H9 (cell line): ENCODE measurements at regions not wholly inside any gene's neighbourhood (a gene's known extent, or its start where the extent isn't known, plus 50 kb on each side); places are given as distances from the start of the nearest gene placed in this dataset.

Experiments used
- DNase-seq: peaks from one replicate; pipeline ENCODE4 v3.0.0-alpha.2; 2017
- H2AFZ ChIP-seq: one replicate; pipeline ENCODE4 v1.6.1; 2013; ENCODE audit warnings: mild to moderate bottlenecking, low read length, control low read depth, moderate library complexity
- H2AK5ac ChIP-seq: 2 replicates; pipeline ENCODE4 v1.6.1; 2013; ENCODE audit warnings: low read length, control low read depth, mixed read lengths; ENCODE audit not compliant: insufficient read length
- H2BK120ac ChIP-seq: one replicate; pipeline ENCODE4 v1.6.1; 2013; ENCODE audit warnings: low read depth, mild to moderate bottlenecking, low read length, control low read depth, inconsistent platforms; ENCODE audit not compliant: poor library complexity, severe bottlenecking
- H2BK12ac ChIP-seq: 2 replicates; pipeline ENCODE4 v1.6.1; 2013; ENCODE audit warnings: low read length, control low read depth, mixed read lengths, low read depth; ENCODE audit not compliant: insufficient read length
- H2BK15ac ChIP-seq: 2 replicates; pipeline ENCODE4 v1.6.1; 2013; ENCODE audit warnings: low read depth, low read length, control low read depth
- H2BK20ac ChIP-seq: one replicate; pipeline ENCODE4 v1.6.1; 2013; ENCODE audit warnings: low read depth, mild to moderate bottlenecking, low read length, control low read depth, inconsistent platforms; ENCODE audit not compliant: poor library complexity, severe bottlenecking
- H2BK5ac ChIP-seq: 2 replicates; pipeline ENCODE4 v1.6.1; 2013; ENCODE audit warnings: low read length, control low read depth, mixed read lengths; ENCODE audit not compliant: insufficient read length
- H3K14ac ChIP-seq: 2 replicates; pipeline ENCODE4 v1.6.1; 2013; ENCODE audit warnings: low read length, control low read depth; ENCODE audit not compliant: insufficient read depth
- H3K18ac ChIP-seq: 2 replicates; pipeline ENCODE4 v1.6.1; 2013; ENCODE audit warnings: low read depth, mild to moderate bottlenecking, mixed read lengths, low read length, control low read depth; ENCODE audit not compliant: insufficient read length
- H3K23ac ChIP-seq: 2 replicates; pipeline ENCODE4 v1.6.1; 2013; ENCODE audit warnings: low read length, control low read depth, mixed read lengths, low read depth; ENCODE audit not compliant: insufficient read length
- H3K23me2 ChIP-seq: 2 replicates; pipeline ENCODE4 v1.6.1; 2013; ENCODE audit warnings: low read depth, mild to moderate bottlenecking, mixed read lengths, low read length, control low read depth; ENCODE audit not compliant: insufficient read length, poor library complexity, severe bottlenecking
- H3K27ac ChIP-seq: 2 replicates; pipeline ENCODE4 v1.5.1; 2013; ENCODE audit warnings: low read length, control low read depth, mixed read lengths, low read depth; ENCODE audit not compliant: insufficient read length
- H3K27me3 ChIP-seq: 2 replicates; pipeline ENCODE4 v1.6.1; 2013; ENCODE audit warnings: low read length, control low read depth, inconsistent platforms; ENCODE audit not compliant: insufficient read depth
- H3K4ac ChIP-seq: 2 replicates; pipeline ENCODE4 v1.6.1; 2013; ENCODE audit warnings: low read depth, mild to moderate bottlenecking, control low read depth, inconsistent platforms, low read length, moderate library complexity
- H3K4me1 ChIP-seq: 2 replicates; pipeline ENCODE4 v1.6.1; 2013; ENCODE audit warnings: low read length, control low read depth, inconsistent platforms; ENCODE audit not compliant: insufficient read depth
- H3K4me2 ChIP-seq: 2 replicates; pipeline ENCODE4 v1.6.1; 2013; ENCODE audit warnings: low read length, control low read depth, mixed read lengths; ENCODE audit not compliant: insufficient read length, insufficient read depth
- H3K56ac ChIP-seq: 2 replicates; pipeline ENCODE4 v1.6.1; 2013; ENCODE audit warnings: low read depth, mild to moderate bottlenecking, mixed read lengths, low read length, control low read depth; ENCODE audit not compliant: insufficient read length
- H3K79me1 ChIP-seq: 2 replicates; pipeline ENCODE4 v1.6.1; 2013; ENCODE audit warnings: low read depth, mild to moderate bottlenecking, moderate library complexity, low read length, control low read depth, inconsistent platforms; ENCODE audit not compliant: insufficient read depth, poor library complexity, severe bottlenecking
- H3K79me2 ChIP-seq: 2 replicates; pipeline ENCODE4 v1.6.1; 2013; ENCODE audit warnings: low read length, control low read depth, inconsistent platforms; ENCODE audit not compliant: insufficient read depth
- H3K9ac ChIP-seq: 2 replicates; pipeline ENCODE4 v1.6.1; 2013; ENCODE audit warnings: low read length, control low read depth, mixed read lengths; ENCODE audit not compliant: insufficient read length; ENCODE audit errors: extremely low read depth
- H3K9me3 ChIP-seq: one replicate; pipeline ENCODE4 v1.6.1; 2013; ENCODE audit warnings: low read depth, low read length, inconsistent platforms; ENCODE audit not compliant: control insufficient read depth
- H3T11ph ChIP-seq: one replicate; pipeline ENCODE4 v1.6.1; 2013; ENCODE audit warnings: mild to moderate bottlenecking, low read length, control low read depth, inconsistent platforms
- H4K20me1 ChIP-seq: one replicate; pipeline ENCODE4 v1.6.1; 2013; ENCODE audit not compliant: control insufficient read depth, insufficient read length, insufficient read depth
- H4K5ac ChIP-seq: 2 replicates; pipeline ENCODE4 v1.6.1; 2013; ENCODE audit warnings: low read depth, mild to moderate bottlenecking, mixed read lengths, low read length, control low read depth; ENCODE audit not compliant: insufficient read length
- H4K8ac ChIP-seq: replicated peaks from 2 replicates; pipeline ENCODE4 v1.6.1; 2013; ENCODE audit warnings: low read length, control low read depth, mixed read lengths, low read depth; ENCODE audit not compliant: insufficient read length
- H4K91ac ChIP-seq: 2 replicates; pipeline ENCODE4 v1.6.1; 2013; ENCODE audit warnings: low read depth, mild to moderate bottlenecking, moderate library complexity, mixed read lengths, low read length, control low read depth; ENCODE audit not compliant: insufficient read length
- H3K27ac Mint-ChIP-seq, 3 experiments: 2 replicates in 2 of 3; 3 replicates in 1 of 3; pipeline ENCODE4 v1.8.0; 2020 to 2021; ENCODE audit warnings: mixed read lengths in 3 of 3, mild to moderate bottlenecking in 1 of 3, moderate library complexity in 1 of 3
- H3K27me3 Mint-ChIP-seq: 2 replicates; pipeline ENCODE4 v1.8.0; 2021; ENCODE audit warnings: low read depth, mild to moderate bottlenecking, moderate library complexity, mixed read lengths
- H3K36me3 Mint-ChIP-seq, 3 experiments: 2 replicates in 2 of 3; 3 replicates in 1 of 3; pipeline ENCODE4 v1.8.0; 2020 to 2021; ENCODE audit warnings: low read depth in 3 of 3, mixed read lengths in 3 of 3; ENCODE audit not compliant: insufficient read depth in 1 of 3
- H3K4me1 Mint-ChIP-seq, 2 experiments: 2 replicates each; pipeline ENCODE4 v1.8.0; 2020; ENCODE audit warnings: mixed read lengths in 2 of 2
- H3K4me3 Mint-ChIP-seq, 2 experiments: 2 replicates in 1 of 2; 3 replicates in 1 of 2; pipeline ENCODE4 v1.8.0; 2020 to 2021; ENCODE audit warnings: mild to moderate bottlenecking in 2 of 2, mixed read lengths in 2 of 2, moderate library complexity in 1 of 2
- H3K9me3 Mint-ChIP-seq, 2 experiments: 2 replicates in 1 of 2; 3 replicates in 1 of 2; pipeline ENCODE4 v1.8.0; 2020; ENCODE audit warnings: mild to moderate bottlenecking in 2 of 2, mixed read lengths in 2 of 2, moderate library complexity in 1 of 2
- WGBS: extraction: QIAGEN DNeasy Blood & Tissue Kit; methylation state at CpG from one replicate; pipeline ENCODE4 v1.1.7; 2013; ENCODE audit warnings: missing lambda C conversion rate, low lambda C conversion rate, mixed read lengths; ENCODE audit not compliant: insufficient read length; ENCODE audit errors: extremely low coverage; 5-methylcytosine and 5-hydroxymethylcytosine counted together
- TF ChIP-seq, protein P1 (sequence below): fragments of 200-600 bp; sonication (generic); conservative IDR thresholded peaks from 3 replicates; pipeline ENCODE4 v1.8.0; 2021; ENCODE audit warnings: antibody characterized with exemption, mild to moderate bottlenecking

- H4K5ac ChIP-seq, result no peak overlapping the region
- Mint-ChIP-seq H3K9me3 (no peaks in the 10 kb centered on the region), H3K36me3 (no peaks in the 10 kb centered on the region), H3K4me1 (peaks cover 31 to 38% of the 10 kb centered on the region in 2 experiments), H3K27ac (no peak overlapping the region), H3K4me3 (no peak overlapping the region), H3K27me3 (no peaks in the 10 kb centered on the region; the same call in 1 of the 2 replicates)
- H2AK5ac ChIP-seq, result no peak overlapping the region
- no peak overlapping the region for H3K56ac ChIP-seq
- H3K27ac ChIP-seq, result no peak overlapping the region
- no peaks in the 10 kb centered on the region for H3K79me1 ChIP-seq
- H3K23ac ChIP-seq, result no peak overlapping the region
- TF ChIP-seq, protein P1, sequence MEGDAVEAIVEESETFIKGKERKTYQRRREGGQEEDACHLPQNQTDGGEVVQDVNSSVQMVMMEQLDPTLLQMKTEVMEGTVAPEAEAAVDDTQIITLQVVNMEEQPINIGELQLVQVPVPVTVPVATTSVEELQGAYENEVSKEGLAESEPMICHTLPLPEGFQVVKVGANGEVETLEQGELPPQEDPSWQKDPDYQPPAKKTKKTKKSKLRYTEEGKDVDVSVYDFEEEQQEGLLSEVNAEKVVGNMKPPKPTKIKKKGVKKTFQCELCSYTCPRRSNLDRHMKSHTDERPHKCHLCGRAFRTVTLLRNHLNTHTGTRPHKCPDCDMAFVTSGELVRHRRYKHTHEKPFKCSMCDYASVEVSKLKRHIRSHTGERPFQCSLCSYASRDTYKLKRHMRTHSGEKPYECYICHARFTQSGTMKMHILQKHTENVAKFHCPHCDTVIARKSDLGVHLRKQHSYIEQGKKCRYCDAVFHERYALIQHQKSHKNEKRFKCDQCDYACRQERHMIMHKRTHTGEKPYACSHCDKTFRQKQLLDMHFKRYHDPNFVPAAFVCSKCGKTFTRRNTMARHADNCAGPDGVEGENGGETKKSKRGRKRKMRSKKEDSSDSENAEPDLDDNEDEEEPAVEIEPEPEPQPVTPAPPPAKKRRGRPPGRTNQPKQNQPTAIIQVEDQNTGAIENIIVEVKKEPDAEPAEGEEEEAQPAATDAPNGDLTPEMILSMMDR, result no peak
- no CpG with 5 or more reads among the region's 1 CpG for WGBS
- H4K20me1 ChIP-seq, result no peaks in the 10 kb centered on the region
- H3K27me3 ChIP-seq, result no peaks in the 10 kb centered on the region
- H2BK20ac ChIP-seq, result no peak overlapping the region
- no peak overlapping the region for H3T11ph ChIP-seq
- H2BK15ac ChIP-seq, result no peak overlapping the region
- H3K79me2 ChIP-seq, result no peaks in the 10 kb centered on the region
- H3K18ac ChIP-seq, result no peak overlapping the region
- no peak overlapping the region for H4K8ac ChIP-seq
- H4K91ac ChIP-seq, result no peak overlapping the region
- no peak overlapping the region for H3K14ac ChIP-seq
- H2AFZ ChIP-seq, result no peak overlapping the region
- no peak overlapping the region for H3K4me2 ChIP-seq
- DNase-seq, result no peak
- H3K9me3 ChIP-seq, result no peaks in the 10 kb centered on the region
- 0 out of 2 replicates have a peak, but pooled peaks cover 4% of the 10 kb centered on the region for H3K4me1 ChIP-seq
- H3K23me2 ChIP-seq, result no peaks in the 10 kb centered on the region
- H3K9ac ChIP-seq, result no peak overlapping the region
- H2BK5ac ChIP-seq, result no peak overlapping the region
- H2BK12ac ChIP-seq, result no peak overlapping the region
- H2BK120ac ChIP-seq, result no peak overlapping the region
- no peak overlapping the region for H3K4ac ChIP-seq
Observed at GRCh38 chr5:168156170-168156569, 135.3 kb upstream of the WWC1 start.
